Panc1 (cell line): ENCODE measurements at regions not wholly inside any gene's neighbourhood (a gene's known extent, or its start where the extent isn't known, plus 50 kb on each side); places are given as distances from the start of the nearest gene placed in this dataset.

Experiments used
- ATAC-seq: fragments of 200-7000 bp; cut with Tn5 transposase; 2 replicates; pipeline ENCODE4 v1.9.1; 2020; ENCODE audit warnings: mild to moderate bottlenecking, moderate library complexity
- BruUV-seq: library from RNA; stranded (reverse); fragments of 400-500 nt; replicated peaks from 2 replicates; lab custom pipeline; 2021; lab: Mats Ljungman, UMichigan
- CTCF ChIA-PET: fragments of 300-600 bp; sonication (Branson Sonifier 250); formaldehyde crosslinking; loops from one replicate; lab custom pipeline; 2022; ENCODE audit warnings: antibody characterized with exemption; lab: Charles Lee
- POLR2A ChIA-PET: fragments of 300-600 bp; sonication (Branson Sonifier 250); formaldehyde crosslinking; loops from one replicate; lab custom pipeline; 2022; ENCODE audit warnings: antibody characterized with exemption; lab: Charles Lee
- DNase-seq: peaks from one replicate; pipeline ENCODE4 v3.0.0-alpha.2; 2010; ENCODE audit warnings: low read depth, low spot score
- H3K27ac ChIP-seq: 2 replicates; pipeline ENCODE4 v1.5.1; 2011; ENCODE audit warnings: mild to moderate bottlenecking, low read length, inconsistent platforms
- H3K27me3 ChIP-seq: fragments of 200-500 bp; sonication (Bioruptor generic); 2 replicates; pipeline ENCODE4 v1.6.0; 2014; ENCODE audit warnings: low read length, inconsistent platforms; ENCODE audit not compliant: control insufficient read depth, insufficient read depth
- H3K36me3 ChIP-seq: fragments of 200-500 bp; sonication (Bioruptor generic); 2 replicates; pipeline ENCODE4 v1.5.1; 2014; ENCODE audit warnings: inconsistent platforms, mild to moderate bottlenecking, low read length, moderate library complexity; ENCODE audit not compliant: control insufficient read depth, insufficient read depth
- H3K4me1 ChIP-seq: 2 replicates; pipeline ENCODE4 v1.5.1; 2011; ENCODE audit warnings: inconsistent platforms, mild to moderate bottlenecking, low read length, moderate library complexity; ENCODE audit not compliant: control insufficient read depth, insufficient read depth
- H3K4me3 ChIP-seq, 2 experiments: 2 replicates each; pipeline ENCODE4 v1.5.1; 2011 to 2012; ENCODE audit warnings: low read depth in 2 of 2, low read length in 2 of 2, mild to moderate bottlenecking in 2 of 2, inconsistent platforms in 1 of 2, moderate library complexity in 1 of 2
- H3K9me3 ChIP-seq: fragments of 200-500 bp; sonication (Bioruptor generic); 2 replicates; pipeline ENCODE4 v1.5.1; 2014; ENCODE audit warnings: low read depth, mild to moderate bottlenecking, inconsistent platforms, low read length, moderate library complexity; ENCODE audit not compliant: control insufficient read depth, insufficient read depth
- CTCF ChIP-seq: fragments of 450-650 bp; IDR thresholded peaks from 2 replicates; pipeline ENCODE4 v1.5.1; 2017; ENCODE audit warnings: mild to moderate bottlenecking
- POLR2AphosphoS5 ChIP-seq: IDR thresholded peaks from 2 replicates; pipeline ENCODE4 v1.6.1; 2012; ENCODE audit warnings: mild to moderate bottlenecking, low read depth, low read length, moderate library complexity
- REST ChIP-seq, 2 experiments: IDR thresholded peaks; 2 replicates each; pipeline ENCODE4 v1.6.1; 2011 to 2012; ENCODE audit warnings: low read depth in 2 of 2, control low read depth in 1 of 2, low read length in 1 of 2, mild to moderate bottlenecking in 1 of 2, moderate library complexity in 1 of 2; ENCODE audit not compliant: insufficient read depth in 1 of 2
- SIN3A ChIP-seq: IDR thresholded peaks from 2 replicates; pipeline ENCODE4 v1.6.1; 2012; ENCODE audit warnings: low read depth, mild to moderate bottlenecking, low read length, moderate library complexity, borderline replicate concordance; ENCODE audit not compliant: insufficient read depth
- TCF7L2 ChIP-seq: IDR thresholded peaks from 2 replicates; pipeline ENCODE4 v1.6.1; 2011; ENCODE audit warnings: mild to moderate bottlenecking, low read depth, low read length, inconsistent platforms
- in situ Hi-C: cut with HindIII; loops from 2 replicates; pipeline ENCODE4 v1.10.0; 2016; ENCODE audit warnings: low sequenced_read_pairs, low pct_unique_long_range_greater_than_20kb
- intact Hi-C: fragments of 100-400 bp; cut with micrococcal nuclease; formaldehyde crosslinking; loops from one replicate; pipeline ENCODE4 v1.10.0; 2022; ENCODE audit not compliant: unreplicated experiment

GRCh38 chr19:22528956-22529355 is 105.2 kb upstream of the ZNF492 start:
- H3K4me1 ChIP-seq = no peaks in the 10 kb centered on the region
- DNase-seq = no peak
- no peak overlapping the region for H3K27ac ChIP-seq
- intact Hi-C loops (no loop called here), in situ Hi-C loops (no loop called here)
- no peaks in the 10 kb centered on the region for H3K27me3 ChIP-seq
- no TSS peak for BruUV-seq
- no peak for TF ChIP-seq REST (IDR thresholded peaks at IDR 0.05; ENCODE audit: insufficient read depth in 1 of 2, low read depth in 2 of 2, low read length in 1 of 2)
- TF ChIP-seq TCF7L2 = no peak
- TF ChIP-seq POLR2AphosphoS5 = no peak
- TF ChIP-seq CTCF = no peak
- no peak for TF ChIP-seq SIN3A
- no peaks in the 10 kb centered on the region for H3K9me3 ChIP-seq
- POLR2A ChIA-PET = no interaction called here
- no peak for ATAC-seq
- CTCF ChIA-PET = no interaction called here
- H3K4me3 ChIP-seq = no peak overlapping the region
- H3K36me3 ChIP-seq = no peaks in the 10 kb centered on the region

GRCh38 chr19:22527554-22527953 is 105.4 kb upstream of the ZNF98 start:
- Histone ChIP-seq H3K36me3 (no peaks in the 10 kb centered on the region), H3K27ac (no peak overlapping the region), H3K4me3 (no peak overlapping the region), H3K9me3 (no peaks in the 10 kb centered on the region), H3K4me1 (no peaks in the 10 kb centered on the region), H3K27me3 (no peaks in the 10 kb centered on the region)
- no TSS peak for BruUV-seq
- TF ChIP-seq SIN3A = no peak
- TF ChIP-seq REST (IDR thresholded peaks at IDR 0.05; ENCODE audit: insufficient read depth in 1 of 2, low read depth in 2 of 2, low read length in 1 of 2) = no peak
- no peak for TF ChIP-seq TCF7L2
- no peak for TF ChIP-seq CTCF
- TF ChIP-seq POLR2AphosphoS5 = no peak
- intact Hi-C loops = no loop called here
- CTCF ChIA-PET = no interaction called here
- in situ Hi-C loops = no loop called here
- no peak for DNase-seq
- no peak for ATAC-seq
- POLR2A ChIA-PET = no interaction called here
